Pulmonary artery endothelial cell (primary cell): ENCODE measurements at regions not wholly inside any gene's neighbourhood (a gene's known extent, or its start where the extent isn't known, plus 50 kb on each side); places are given as distances from the start of the nearest gene placed in this dataset.
"Not testable (repeated sequence)": the region's sequence is repeated elsewhere in the genome, so short reads cannot be mapped to it uniquely, and the experiment has no call there.

ENCODE experiments used
- DNase-seq: peaks from one replicate; pipeline ENCODE4 v3.0.0-alpha.2; 2011; ENCODE audit warnings: low read depth, low spot score

GRCh38 chr9:29069376-29069775 lies 1496.1 kb upstream of the C9orf72 start:
- DNase-seq, result no peak

GRCh38 chr9:29078063-29078666 lies 1504.9 kb upstream of the C9orf72 start:
- DNase-seq, result no peak

- DNase-seq, result no peak
These were observed 1527.5 kb upstream of the C9orf72 start for GRCh38 chr9:29100762-29101161.

GRCh38 chr9:29104166-29104565 lies 1530.9 kb upstream of the C9orf72 start:
- DNase-seq, result not testable (repeated sequence)

- no peak for DNase-seq
These were observed 1545.3 kb upstream of the C9orf72 start for GRCh38 chr9:29118555-29118954.

- no peak for DNase-seq
These were observed 1553.5 kb upstream of the C9orf72 start for GRCh38 chr9:29126783-29127182.

GRCh38 chr9:29129763-29130162 lies 1556.5 kb upstream of the C9orf72 start:
- no peak for DNase-seq

GRCh38 chr9:29144476-29144875 lies 1571.2 kb upstream of the C9orf72 start:
- DNase-seq, result no peak

GRCh38 chr9:29150606-29151005 lies 1577.3 kb upstream of the C9orf72 start:
- DNase-seq, result no peak

GRCh38 chr9:29160763-29161353 lies 1587.6 kb upstream of the C9orf72 start:
- DNase-seq, result no peak

GRCh38 chr9:29174136-29174535 lies 1600.9 kb upstream of the C9orf72 start:
- DNase-seq, result no peak

- no peak for DNase-seq
These were observed 1603.0 kb upstream of the C9orf72 start for GRCh38 chr9:29176231-29176630.

GRCh38 chr9:29176786-29177185 lies 1603.5 kb upstream of the C9orf72 start:
- DNase-seq, result no peak

- DNase-seq, result no peak
These were observed 1610.7 kb upstream of the C9orf72 start for GRCh38 chr9:29183971-29184370.

- not testable (repeated sequence) for DNase-seq
These were observed 1615.5 kb upstream of the C9orf72 start for GRCh38 chr9:29188771-29189170.

- DNase-seq, result not testable (repeated sequence)
These were observed 1615.9 kb upstream of the C9orf72 start for GRCh38 chr9:29189221-29189620.

GRCh38 chr9:29198861-29199260 lies 1625.6 kb upstream of the C9orf72 start:
- no peak for DNase-seq

GRCh38 chr9:29199975-29200374 lies 1626.7 kb upstream of the C9orf72 start:
- no peak for DNase-seq

GRCh38 chr9:29200650-29201049 lies 1627.4 kb upstream of the C9orf72 start:
- no peak for DNase-seq

- no peak for DNase-seq
These were observed 1630.1 kb upstream of the C9orf72 start for GRCh38 chr9:29203244-29203930.

- DNase-seq, result no peak
These were observed 1635.4 kb upstream of the C9orf72 start for GRCh38 chr9:29208670-29209069.

- no peak for DNase-seq
These were observed 1636.5 kb upstream of the C9orf72 start for GRCh38 chr9:29209748-29210291.
